ENCODE measurements at regions not wholly inside any gene's neighbourhood (a gene's known extent, or its start where the extent isn't known, plus 50 kb on each side); places are given as distances from the start of the nearest gene placed in this dataset.

GRCh38 chr1:164356511-164356910 lies 202.5 kb upstream of the PBX1 start:
- Histone ChIP-seq H3K9ac (ENCODE audit: low read length) (no peak overlapping the region), H4K91ac (ENCODE audit: low read depth, low read length) (no peak overlapping the region), H4K12ac (ENCODE audit: low read depth, low read length) (no peak overlapping the region), H3K27me3 (ENCODE audit: insufficient read depth, low read length) (no peaks in the 10 kb centered on the region), H2BK12ac (ENCODE audit: low read length) (no peak overlapping the region), H3K4ac (ENCODE audit: low read depth, low read length) (no peak overlapping the region), H3K9me3 (ENCODE audit: insufficient read depth, low read depth, low read length) (no peaks in the 10 kb centered on the region), H3K79me2 (ENCODE audit: control insufficient read depth, insufficient read depth, low read length, poor library complexity) (no peaks in the 10 kb centered on the region), H3K14ac (ENCODE audit: low read length) (no peak overlapping the region), H3K36me3 (ENCODE audit: control insufficient read depth in 1 of 2, insufficient read depth in 2 of 2, low read length in 2 of 2) (no peaks in the 10 kb centered on the region), H3K18ac (ENCODE audit: low read length) (no peak overlapping the region), H3K4me2 (ENCODE audit: low read length) (no peak overlapping the region), H2BK120ac (ENCODE audit: insufficient read depth, low read length, poor library complexity) (no peak overlapping the region), H2BK5ac (ENCODE audit: low read depth, low read length, poor library complexity) (no peak overlapping the region), H3K4me1 (ENCODE audit: control insufficient read depth in 1 of 2, insufficient read depth in 2 of 2, low read length in 2 of 2) (no peaks in the 10 kb centered on the region), H3K27ac (ENCODE audit: low read depth, low read length) (no peak overlapping the region), H3K4me3 (ENCODE audit: low read depth, low read length) (no peak overlapping the region), H4K8ac (ENCODE audit: low read depth, low read length) (no peak overlapping the region), H3K79me1 (ENCODE audit: low read length) (no peaks in the 10 kb centered on the region), H2AK5ac (ENCODE audit: low read length) (no peak overlapping the region), H3K23ac (ENCODE audit: low read length) (no peak overlapping the region), H2AFZ (ENCODE audit: insufficient read depth, low read length, poor library complexity) (no peak overlapping the region)
- no peak for DNase-seq
- whole genome bisulfite sequencing (ENCODE audit: extremely low coverage, insufficient coverage, insufficient read length), result no CpG with 5 or more reads among the region's 11 CpGs

GRCh38 chr1:164360265-164360664 lies 198.7 kb upstream of the PBX1 start:
- Histone ChIP-seq H4K12ac (ENCODE audit: low read depth, low read length) (no peak overlapping the region), H3K4me1 (ENCODE audit: control insufficient read depth in 1 of 2, insufficient read depth in 2 of 2, low read length in 2 of 2) (no peaks in the 10 kb centered on the region), H3K79me1 (ENCODE audit: low read length) (no peaks in the 10 kb centered on the region), H3K4me2 (ENCODE audit: low read length) (no peak overlapping the region), H3K18ac (ENCODE audit: low read length) (no peak overlapping the region), H2AK5ac (ENCODE audit: low read length) (no peak overlapping the region), H3K9ac (ENCODE audit: low read length) (no peak overlapping the region), H2AFZ (ENCODE audit: insufficient read depth, low read length, poor library complexity) (no peak overlapping the region), H3K27me3 (ENCODE audit: insufficient read depth, low read length) (no peaks in the 10 kb centered on the region), H2BK12ac (ENCODE audit: low read length) (no peak overlapping the region), H3K4ac (ENCODE audit: low read depth, low read length) (no peak overlapping the region), H2BK120ac (ENCODE audit: insufficient read depth, low read length, poor library complexity) (no peak overlapping the region), H3K27ac (ENCODE audit: low read depth, low read length) (no peak overlapping the region), H3K79me2 (ENCODE audit: control insufficient read depth, insufficient read depth, low read length, poor library complexity) (no peaks in the 10 kb centered on the region), H3K14ac (ENCODE audit: low read length) (no peak overlapping the region), H3K9me3 (ENCODE audit: insufficient read depth, low read depth, low read length) (no peaks in the 10 kb centered on the region), H3K4me3 (ENCODE audit: low read depth, low read length) (no peak overlapping the region), H3K36me3 (ENCODE audit: control insufficient read depth in 1 of 2, insufficient read depth in 2 of 2, low read length in 2 of 2) (no peaks in the 10 kb centered on the region), H3K23ac (ENCODE audit: low read length) (no peak overlapping the region), H4K8ac (ENCODE audit: low read depth, low read length) (no peak overlapping the region), H4K91ac (ENCODE audit: low read depth, low read length) (no peak overlapping the region), H2BK5ac (ENCODE audit: low read depth, low read length, poor library complexity) (no peak overlapping the region)
- DNase-seq, result no peak
- WGBS (ENCODE audit: extremely low coverage, insufficient coverage, insufficient read length), result no CpG with 5 or more reads among the region's 1 CpG

GRCh38 chr1:164361927-164362326 lies 197.1 kb upstream of the PBX1 start:
- Histone ChIP-seq H3K4me1 (ENCODE audit: control insufficient read depth in 1 of 2, insufficient read depth in 2 of 2, low read length in 2 of 2) (no peaks in the 10 kb centered on the region), H3K27ac (ENCODE audit: low read depth, low read length) (no peak overlapping the region), H3K27me3 (ENCODE audit: insufficient read depth, low read length) (no peaks in the 10 kb centered on the region), H3K9me3 (ENCODE audit: insufficient read depth, low read depth, low read length) (no peaks in the 10 kb centered on the region), H3K14ac (ENCODE audit: low read length) (no peak overlapping the region), H2BK12ac (ENCODE audit: low read length) (no peak overlapping the region), H3K79me2 (ENCODE audit: control insufficient read depth, insufficient read depth, low read length, poor library complexity) (no peaks in the 10 kb centered on the region), H3K4ac (ENCODE audit: low read depth, low read length) (no peak overlapping the region), H4K12ac (ENCODE audit: low read depth, low read length) (no peak overlapping the region), H3K9ac (ENCODE audit: low read length) (no peak overlapping the region), H2BK120ac (ENCODE audit: insufficient read depth, low read length, poor library complexity) (no peak overlapping the region), H2BK5ac (ENCODE audit: low read depth, low read length, poor library complexity) (no peak overlapping the region), H4K8ac (ENCODE audit: low read depth, low read length) (no peak overlapping the region), H3K18ac (ENCODE audit: low read length) (no peak overlapping the region), H2AK5ac (ENCODE audit: low read length) (no peak overlapping the region), H3K4me2 (ENCODE audit: low read length) (no peak overlapping the region), H3K4me3 (ENCODE audit: low read depth, low read length) (no peak overlapping the region), H3K23ac (ENCODE audit: low read length) (no peak overlapping the region), H3K36me3 (ENCODE audit: control insufficient read depth in 1 of 2, insufficient read depth in 2 of 2, low read length in 2 of 2) (no peaks in the 10 kb centered on the region), H2AFZ (ENCODE audit: insufficient read depth, low read length, poor library complexity) (no peak overlapping the region), H3K79me1 (ENCODE audit: low read length) (no peaks in the 10 kb centered on the region), H4K91ac (ENCODE audit: low read depth, low read length) (no peak overlapping the region)
- WGBS (ENCODE audit: extremely low coverage, insufficient coverage, insufficient read length), result no CpG with 5 or more reads among the region's 2 CpGs
- no peak for DNase-seq

- Histone ChIP-seq H3K27ac (ENCODE audit: low read depth, low read length) (no peak overlapping the region), H2AK5ac (ENCODE audit: low read length) (no peak overlapping the region), H3K36me3 (ENCODE audit: control insufficient read depth in 1 of 2, insufficient read depth in 2 of 2, low read length in 2 of 2) (no peaks in the 10 kb centered on the region), H4K91ac (ENCODE audit: low read depth, low read length) (no peak overlapping the region), H3K23ac (ENCODE audit: low read length) (no peak overlapping the region), H3K4ac (ENCODE audit: low read depth, low read length) (no peak overlapping the region), H4K8ac (ENCODE audit: low read depth, low read length) (no peak overlapping the region), H2BK5ac (ENCODE audit: low read depth, low read length, poor library complexity) (no peak overlapping the region), H3K79me1 (ENCODE audit: low read length) (no peaks in the 10 kb centered on the region), H3K9ac (ENCODE audit: low read length) (no peak overlapping the region), H3K27me3 (ENCODE audit: insufficient read depth, low read length) (no peaks in the 10 kb centered on the region), H3K9me3 (ENCODE audit: insufficient read depth, low read depth, low read length) (no peaks in the 10 kb centered on the region), H3K18ac (ENCODE audit: low read length) (no peak overlapping the region), H2AFZ (ENCODE audit: insufficient read depth, low read length, poor library complexity) (no peak overlapping the region), H4K12ac (ENCODE audit: low read depth, low read length) (no peak overlapping the region), H3K4me2 (ENCODE audit: low read length) (no peak overlapping the region), H3K4me1 (ENCODE audit: control insufficient read depth in 1 of 2, insufficient read depth in 2 of 2, low read length in 2 of 2) (no peaks in the 10 kb centered on the region), H3K79me2 (ENCODE audit: control insufficient read depth, insufficient read depth, low read length, poor library complexity) (no peaks in the 10 kb centered on the region), H2BK12ac (ENCODE audit: low read length) (no peak overlapping the region), H3K4me3 (ENCODE audit: low read depth, low read length) (no peak overlapping the region), H3K14ac (ENCODE audit: low read length) (no peak overlapping the region), H2BK120ac (ENCODE audit: insufficient read depth, low read length, poor library complexity) (no peak overlapping the region)
- no peak for DNase-seq
- WGBS (ENCODE audit: extremely low coverage, insufficient coverage, insufficient read length), result no CpG with 5 or more reads among the region's 1 CpG
These were observed 195.0 kb upstream of the PBX1 start for GRCh38 chr1:164363980-164364379.
